Neuron (in vitro differentiated cells): ENCODE measurements at regions not wholly inside any gene's neighbourhood (a gene's known extent, or its start where the extent isn't known, plus 50 kb on each side); places are given as distances from the start of the nearest gene placed in this dataset.
"Not testable (repeated sequence)": the region's sequence is repeated elsewhere in the genome, so short reads cannot be mapped to it uniquely, and the experiment has no call there.

ENCODE experiments used
- H2AFZ ChIP-seq: one replicate; pipeline ENCODE4 v1.6.1; 2013; ENCODE audit warnings: low read depth, mild to moderate bottlenecking, inconsistent platforms, low read length, moderate library complexity
- H3K27me3 ChIP-seq: one replicate; pipeline ENCODE4 v1.6.1; 2013; ENCODE audit warnings: low read length; ENCODE audit not compliant: insufficient read depth
- H3K36me3 ChIP-seq: one replicate; pipeline ENCODE4 v1.6.1; 2013; ENCODE audit warnings: low read length; ENCODE audit not compliant: insufficient read depth
- H3K4me1 ChIP-seq: one replicate; pipeline ENCODE4 v1.6.1; 2013; ENCODE audit warnings: low read length; ENCODE audit not compliant: insufficient read depth
- H3K4me3 ChIP-seq: 2 replicates; pipeline ENCODE4 v1.5.1; 2013; ENCODE audit warnings: mild to moderate bottlenecking, low read length, moderate library complexity
- H3K9me3 ChIP-seq: one replicate; pipeline ENCODE4 v1.6.1; 2013; ENCODE audit warnings: low read length

DNA sequence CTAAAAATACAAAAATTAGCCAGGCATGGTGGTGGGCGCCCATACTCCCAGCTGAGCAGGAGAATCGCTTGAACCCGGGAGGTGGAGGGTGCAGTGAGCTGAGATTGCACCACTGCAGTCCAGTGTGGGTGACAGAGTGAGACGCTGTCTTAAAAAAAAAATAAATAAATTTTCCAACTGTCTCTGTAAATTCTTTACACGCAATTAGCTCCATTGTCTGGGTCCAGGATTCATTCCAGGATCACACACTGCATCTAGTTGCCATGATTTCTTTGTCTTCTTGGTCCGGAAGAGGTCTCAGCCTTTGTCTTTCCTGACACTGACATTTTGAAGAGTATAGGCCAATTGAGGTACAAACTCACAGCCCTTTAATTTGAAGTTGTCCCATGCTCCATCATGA, 167.6 kb upstream of the NYAP2 start:
- H3K4me1 ChIP-seq, result no peaks in the 10 kb centered on the region
- no peak overlapping the region for H3K4me3 ChIP-seq
- H3K36me3 ChIP-seq, result no peaks in the 10 kb centered on the region
- no peak overlapping the region for H2AFZ ChIP-seq
- H3K9me3 ChIP-seq, result no peaks in the 10 kb centered on the region
- no peaks in the 10 kb centered on the region for H3K27me3 ChIP-seq

DNA sequence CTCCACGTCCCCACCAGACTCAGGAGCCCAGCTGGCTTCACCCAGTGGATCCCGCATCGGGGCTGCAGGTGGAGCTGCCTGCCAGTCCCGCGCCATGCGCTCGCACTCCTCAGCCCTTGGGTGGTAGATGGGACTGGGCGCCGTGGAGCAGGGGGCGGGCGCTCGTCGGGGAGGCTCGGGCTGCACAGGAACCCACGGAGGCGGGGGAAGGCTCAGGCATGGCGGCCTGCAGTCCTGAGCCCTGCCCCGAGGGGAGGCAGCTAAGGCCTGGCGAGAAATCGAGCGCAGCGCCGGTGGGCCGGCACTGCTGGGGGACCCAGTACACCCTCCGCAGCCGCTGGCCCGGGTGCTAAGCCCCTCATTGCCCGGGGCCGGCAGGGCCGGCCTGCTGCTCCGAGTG, 170.2 kb upstream of the NYAP2 start:
- not testable (repeated sequence) for H3K36me3 ChIP-seq, H3K9me3 ChIP-seq, H3K4me3 ChIP-seq, H3K27me3 ChIP-seq, H2AFZ ChIP-seq, H3K4me1 ChIP-seq

DNA sequence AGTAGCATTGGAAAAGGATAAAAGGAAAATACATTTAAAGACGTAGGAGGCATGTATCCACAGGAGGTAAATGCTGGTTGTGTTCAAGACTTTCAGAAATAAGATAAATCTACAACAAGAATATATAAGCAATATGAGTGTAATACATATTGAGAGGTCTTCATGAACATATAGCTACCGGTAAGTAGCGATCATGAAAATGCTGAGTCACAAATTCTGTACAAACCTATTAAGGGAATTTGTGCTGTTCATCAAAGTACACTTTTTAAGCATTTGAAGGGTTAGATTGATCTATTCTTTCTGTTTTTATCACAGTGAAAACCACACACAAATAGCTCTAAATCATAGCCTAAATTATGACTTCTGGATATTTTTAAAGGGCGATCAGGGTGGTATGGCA, 173.1 kb upstream of the NYAP2 start:
- Histone ChIP-seq H3K36me3 (no peaks in the 10 kb centered on the region), H3K4me3 (no peak overlapping the region), H3K4me1 (no peaks in the 10 kb centered on the region), H2AFZ (no peak overlapping the region), H3K9me3 (no peaks in the 10 kb centered on the region), H3K27me3 (no peaks in the 10 kb centered on the region)

DNA sequence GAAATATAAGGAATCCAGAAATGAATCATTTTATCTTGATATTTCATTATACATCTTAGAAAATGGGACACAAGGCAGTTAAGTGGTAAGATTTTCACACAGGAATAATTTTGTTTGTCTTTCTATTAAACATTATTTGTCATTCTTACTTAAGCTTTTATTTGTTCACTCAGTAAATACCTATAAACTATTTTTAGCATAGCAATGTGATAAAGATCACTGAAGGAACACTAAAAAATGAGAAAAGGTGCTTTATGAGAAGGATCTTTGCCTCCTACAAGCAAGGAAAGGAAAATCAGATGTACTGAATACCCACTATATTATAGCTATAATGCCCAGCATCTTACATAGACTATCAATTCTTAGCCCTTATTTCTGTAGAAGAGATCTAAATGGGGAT, 176.2 kb upstream of the NYAP2 start:
- H3K27me3 ChIP-seq, result no peaks in the 10 kb centered on the region
- H3K4me3 ChIP-seq, result no peak overlapping the region
- H3K9me3 ChIP-seq, result no peaks in the 10 kb centered on the region
- no peaks in the 10 kb centered on the region for H3K36me3 ChIP-seq
- H2AFZ ChIP-seq, result no peak overlapping the region
- H3K4me1 ChIP-seq, result no peaks in the 10 kb centered on the region

DNA sequence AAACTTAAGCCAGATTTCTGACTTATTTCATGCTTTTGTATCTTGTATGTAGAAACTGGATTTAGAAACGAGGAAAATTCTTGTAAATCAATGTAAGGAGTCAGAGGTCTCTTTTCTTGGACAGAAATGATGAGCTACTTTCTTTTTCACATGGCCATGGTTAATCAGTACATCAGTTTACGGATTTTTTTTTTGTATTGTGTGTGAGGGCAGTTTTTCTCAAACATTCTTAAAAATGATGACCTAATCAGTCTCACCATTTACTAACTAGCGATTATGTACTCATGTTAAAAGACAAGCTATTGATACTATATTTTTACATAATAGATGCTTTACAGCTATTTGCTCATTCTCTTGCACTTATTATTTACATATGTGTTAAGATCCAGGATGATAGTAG, 165.2 kb upstream of the DOCK10 start:
- Histone ChIP-seq H2AFZ (no peak overlapping the region), H3K27me3 (no peaks in the 10 kb centered on the region), H3K4me1 (no peaks in the 10 kb centered on the region), H3K9me3 (no peaks in the 10 kb centered on the region), H3K36me3 (no peaks in the 10 kb centered on the region), H3K4me3 (no peak overlapping the region)

DNA sequence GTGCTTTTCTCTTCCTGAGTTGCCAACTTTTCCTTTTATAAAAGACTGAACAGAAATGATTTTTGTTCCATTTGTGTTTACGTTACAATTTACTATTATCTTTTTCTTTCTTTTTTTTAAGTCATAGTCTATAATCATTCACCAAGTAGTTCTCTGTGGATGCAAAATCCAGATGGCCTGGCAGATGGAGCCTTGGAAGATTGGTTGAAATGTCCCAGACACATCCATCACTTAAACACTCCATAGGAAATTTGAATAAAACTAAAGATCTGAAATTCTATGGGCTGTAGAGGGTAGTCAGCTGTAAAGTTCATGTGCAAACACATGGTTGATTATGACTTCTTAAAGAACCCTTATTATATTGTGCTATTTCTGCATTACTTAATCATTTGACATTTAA, 164.8 kb upstream of the DOCK10 start:
- no peaks in the 10 kb centered on the region for H3K27me3 ChIP-seq
- H3K4me1 ChIP-seq, result no peaks in the 10 kb centered on the region
- H3K36me3 ChIP-seq, result no peaks in the 10 kb centered on the region
- no peak overlapping the region for H2AFZ ChIP-seq
- no peaks in the 10 kb centered on the region for H3K9me3 ChIP-seq
- H3K4me3 ChIP-seq, result no peak overlapping the region

DNA sequence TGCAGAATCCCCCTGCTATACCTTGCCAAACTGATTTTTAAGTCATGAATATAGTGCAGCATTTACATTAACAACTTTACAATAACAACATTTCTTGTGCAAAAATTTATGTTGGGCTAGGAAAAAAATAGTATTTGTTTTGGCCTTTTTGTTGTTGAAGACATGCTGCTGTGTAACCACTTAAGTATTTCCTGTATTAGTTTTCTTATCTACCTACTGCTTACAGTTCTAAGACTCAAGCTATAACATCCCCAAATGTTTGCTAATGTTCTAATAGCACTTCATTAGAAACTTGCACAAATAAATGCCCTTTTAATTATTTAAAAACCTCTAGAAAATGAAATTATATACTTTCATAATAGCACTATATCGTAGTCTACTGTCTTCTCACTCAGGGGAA, 154.3 kb upstream of the DOCK10 start:
- Histone ChIP-seq H2AFZ (no peak overlapping the region), H3K4me3 (no peak overlapping the region), H3K27me3 (no peaks in the 10 kb centered on the region)

DNA sequence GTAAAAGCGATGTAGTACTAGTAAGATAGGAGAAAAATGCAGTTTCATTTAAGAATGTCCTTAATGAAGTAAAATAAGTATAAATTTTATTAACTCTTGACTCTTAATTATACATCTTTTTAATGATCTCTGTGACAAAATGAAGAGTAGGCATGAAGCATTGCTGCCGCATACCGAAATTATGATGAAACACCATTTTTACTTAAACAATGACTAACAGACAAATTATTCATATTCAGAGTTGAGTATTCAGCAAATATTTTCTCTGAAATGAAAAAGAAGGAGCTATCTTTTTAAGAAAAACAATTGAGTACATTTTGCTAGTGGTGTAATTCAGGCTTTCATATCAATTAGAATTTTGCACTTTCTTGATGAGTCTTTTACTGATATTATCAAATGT, 150.6 kb upstream of the DOCK10 start:
- peaks cover 5% of the 10 kb centered on the region for H3K4me1 ChIP-seq
- no peaks in the 10 kb centered on the region for H3K27me3 ChIP-seq
- H3K9me3 ChIP-seq, result no peaks in the 10 kb centered on the region
- no peak overlapping the region for H2AFZ ChIP-seq
- no peak overlapping the region for H3K4me3 ChIP-seq
- H3K36me3 ChIP-seq, result no peaks in the 10 kb centered on the region

More for the DNA sequence above, 154.3 kb upstream of the DOCK10 start:
- no peaks in the 10 kb centered on the region for H3K36me3 ChIP-seq
- no peaks in the 10 kb centered on the region for H3K9me3 ChIP-seq
- H3K4me1 ChIP-seq, result no peaks in the 10 kb centered on the region

DNA sequence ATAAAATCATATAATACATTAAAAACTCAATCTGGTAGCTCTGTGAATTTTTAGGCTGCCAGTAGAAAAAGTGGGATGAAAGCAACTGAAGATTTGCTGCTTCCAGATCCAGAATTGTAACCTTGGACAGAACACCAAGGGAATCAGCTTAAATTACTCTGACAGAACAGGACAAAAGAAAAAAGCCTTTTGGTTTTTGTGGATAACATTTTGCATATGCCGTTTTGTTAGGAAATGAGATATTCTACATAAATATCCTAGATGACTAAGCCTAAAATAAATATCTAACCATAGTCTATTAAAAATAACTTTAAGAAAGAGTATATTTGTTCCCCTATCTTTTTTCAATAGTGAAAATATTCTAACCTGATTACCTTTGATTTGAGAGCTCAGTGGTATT, 148.7 kb upstream of the DOCK10 start:
- no peaks in the 10 kb centered on the region for H3K9me3 ChIP-seq
- no peak overlapping the region for H3K4me3 ChIP-seq
- H3K27me3 ChIP-seq, result no peaks in the 10 kb centered on the region
- peaks cover 5% of the 10 kb centered on the region for H3K4me1 ChIP-seq
- H2AFZ ChIP-seq, result no peak overlapping the region
- no peaks in the 10 kb centered on the region for H3K36me3 ChIP-seq

DNA sequence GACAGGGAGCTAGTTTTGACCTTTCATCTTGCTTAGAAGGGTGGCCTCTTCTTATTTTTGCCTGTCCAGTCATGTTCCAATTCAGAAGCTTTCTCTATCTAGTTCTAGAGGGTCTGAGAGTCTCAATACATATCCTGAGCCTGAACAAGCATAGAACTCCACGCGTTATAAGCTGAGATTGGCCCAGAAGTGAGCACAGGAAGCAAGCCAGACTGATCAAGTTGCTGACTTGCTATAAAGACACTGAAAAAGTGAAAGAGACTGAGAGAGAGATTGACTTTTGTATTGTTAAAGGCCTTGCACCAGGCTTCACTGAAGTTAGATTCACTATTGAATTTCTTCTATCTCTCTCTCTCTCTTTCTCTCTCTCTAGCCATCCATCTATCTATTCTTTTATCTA, 142.7 kb upstream of the DOCK10 start:
- H2AFZ ChIP-seq, result no peak overlapping the region
- peaks cover 12% of the 10 kb centered on the region for H3K4me1 ChIP-seq
- no peaks in the 10 kb centered on the region for H3K36me3 ChIP-seq
- no peak overlapping the region for H3K4me3 ChIP-seq
- no peaks in the 10 kb centered on the region for H3K27me3 ChIP-seq
- no peaks in the 10 kb centered on the region for H3K9me3 ChIP-seq

DNA sequence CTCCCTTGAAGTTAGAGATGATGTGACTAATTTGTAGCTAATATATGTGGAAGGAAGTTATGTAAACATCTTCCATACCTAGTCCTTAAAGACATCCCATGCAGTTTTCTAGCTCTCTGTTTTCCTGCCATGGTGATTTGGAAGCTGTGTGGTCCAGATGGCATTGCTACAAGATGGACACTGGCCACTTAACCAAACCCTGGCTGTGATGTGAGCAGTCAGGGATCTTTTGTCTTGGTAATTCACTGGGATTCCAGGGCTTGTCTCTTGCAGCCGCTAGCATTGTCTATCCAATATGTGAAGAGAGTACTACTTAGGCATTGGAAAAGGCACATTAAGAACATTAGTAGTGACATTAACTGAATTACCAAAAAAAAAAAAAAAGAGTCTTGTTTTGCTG, 139.9 kb upstream of the DOCK10 start:
- no peak overlapping the region for H3K4me3 ChIP-seq
- H3K36me3 ChIP-seq, result no peaks in the 10 kb centered on the region
- no peaks in the 10 kb centered on the region for H3K9me3 ChIP-seq
- H3K27me3 ChIP-seq, result no peaks in the 10 kb centered on the region
- peaks cover 7% of the 10 kb centered on the region for H3K4me1 ChIP-seq
- H2AFZ ChIP-seq, result no peak overlapping the region

DNA sequence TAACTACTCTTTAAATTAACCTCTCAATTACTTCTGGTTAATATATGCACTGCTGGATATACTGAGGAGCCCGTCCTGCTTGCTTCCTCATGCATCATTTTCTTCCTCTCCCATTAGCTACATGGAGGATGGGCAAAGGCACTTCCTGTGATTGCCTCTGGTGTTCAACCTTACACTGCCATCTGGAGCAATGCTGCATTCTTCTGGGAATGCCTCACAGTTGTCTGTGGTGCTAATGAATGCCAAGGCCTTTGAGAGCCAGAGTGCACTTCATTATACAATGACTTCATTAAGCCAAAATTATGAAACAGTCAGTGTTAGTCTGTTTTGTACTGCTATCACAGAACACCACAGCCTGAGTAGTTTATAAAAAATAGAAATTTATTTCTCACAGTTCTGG, 134.8 kb upstream of the DOCK10 start:
- Histone ChIP-seq H3K36me3 (no peaks in the 10 kb centered on the region), H3K4me1 (peaks cover 4% of the 10 kb centered on the region), H2AFZ (no peak overlapping the region), H3K9me3 (no peaks in the 10 kb centered on the region), H3K4me3 (no peak overlapping the region), H3K27me3 (no peaks in the 10 kb centered on the region)

DNA sequence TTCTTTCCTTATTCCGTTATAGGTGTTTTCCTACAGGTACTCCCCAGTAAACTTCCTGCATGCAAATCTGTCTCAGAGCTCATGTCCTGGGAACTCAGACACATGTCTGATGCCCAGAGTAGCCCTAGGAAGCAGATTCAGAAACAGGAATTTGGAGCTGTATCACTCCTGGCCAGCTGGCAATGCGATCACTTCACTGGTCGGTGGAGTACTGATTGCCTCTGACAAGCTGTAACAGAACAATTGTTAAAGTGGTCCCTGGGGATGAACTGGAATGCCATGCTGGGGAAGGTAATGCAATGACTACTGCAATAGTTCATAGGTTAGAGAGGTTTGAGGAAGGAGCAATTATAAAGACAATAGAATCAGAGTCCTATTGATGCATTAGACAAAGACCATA, 131.6 kb upstream of the DOCK10 start:
- Histone ChIP-seq H3K4me1 (peaks cover 2% of the 10 kb centered on the region), H3K4me3 (no peak overlapping the region), H3K9me3 (no peaks in the 10 kb centered on the region), H2AFZ (no peak overlapping the region), H3K36me3 (no peaks in the 10 kb centered on the region), H3K27me3 (no peaks in the 10 kb centered on the region)

DNA sequence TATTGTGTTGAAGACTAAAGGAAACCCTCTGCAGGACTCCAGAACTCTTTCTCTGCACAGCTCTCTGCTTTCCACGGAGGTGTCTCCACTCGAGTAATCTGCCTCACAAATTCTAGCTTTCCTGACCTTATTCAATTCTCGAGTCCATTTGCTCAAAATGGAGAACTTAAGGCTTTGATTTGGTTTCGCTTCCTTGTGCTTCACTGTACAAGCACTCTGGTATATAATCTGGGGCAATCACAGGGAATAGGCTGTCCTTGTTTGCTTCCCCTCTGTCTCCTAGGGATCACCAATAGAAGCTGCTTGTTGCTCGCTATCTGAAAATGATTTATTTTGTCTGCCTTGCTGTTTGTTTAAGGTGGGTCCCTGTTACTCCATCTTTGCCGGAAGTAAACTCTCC, 129.1 kb upstream of the DOCK10 start:
- no peak overlapping the region for H3K4me3 ChIP-seq
- no peaks in the 10 kb centered on the region for H3K36me3 ChIP-seq
- H3K4me1 ChIP-seq, result peaks cover 2% of the 10 kb centered on the region
- no peak overlapping the region for H2AFZ ChIP-seq
- H3K27me3 ChIP-seq, result no peaks in the 10 kb centered on the region
- H3K9me3 ChIP-seq, result no peaks in the 10 kb centered on the region
